Astrocyte (in vitro differentiated cells and primary cell): ENCODE measurements at regions not wholly inside any gene's neighbourhood (a gene's known extent, or its start where the extent isn't known, plus 50 kb on each side); places are given as distances from the start of the nearest gene placed in this dataset.

Experiments
- DNase-seq: peaks from one replicate; pipeline ENCODE4 v3.0.0-alpha.2; 2010; ENCODE audit warnings: low read depth
- FAIRE-seq: peaks from 2 replicates; lab custom pipeline; 2011; peaks lifted over from hg19 to GRCh38; lab: Jason Lieb, UNC
- H2AFZ ChIP-seq: 2 replicates; pipeline ENCODE4 v1.6.0; 2012; ENCODE audit warnings: low read depth, low read length, inconsistent platforms
- H3K27ac ChIP-seq: 2 replicates; pipeline ENCODE4 v1.5.1; 2011; ENCODE audit warnings: low read depth, low read length, inconsistent platforms
- H3K27me3 ChIP-seq: 2 replicates; pipeline ENCODE4 v1.6.0; 2011; ENCODE audit warnings: low read length, inconsistent platforms; ENCODE audit not compliant: insufficient read depth
- H3K36me3 ChIP-seq: 2 replicates; pipeline ENCODE4 v1.5.1; 2011; ENCODE audit warnings: low read length, inconsistent platforms; ENCODE audit not compliant: insufficient read depth
- H3K4me1 ChIP-seq: 2 replicates; pipeline ENCODE4 v1.5.1; 2011; ENCODE audit warnings: low read length, inconsistent platforms; ENCODE audit not compliant: insufficient read depth
- H3K4me2 ChIP-seq: 2 replicates; pipeline ENCODE4 v1.6.0; 2012; ENCODE audit warnings: low read length, inconsistent platforms
- H3K4me3 ChIP-seq: 2 replicates; pipeline ENCODE4 v1.5.1; 2011; ENCODE audit warnings: low read depth, mild to moderate bottlenecking, low read length, inconsistent platforms; ENCODE audit not compliant: insufficient read depth
- H3K79me2 ChIP-seq: 2 replicates; pipeline ENCODE4 v1.6.0; 2012; ENCODE audit warnings: mild to moderate bottlenecking, low read length, inconsistent platforms; ENCODE audit not compliant: insufficient read depth
- H3K9ac ChIP-seq: 2 replicates; pipeline ENCODE4 v1.6.0; 2012; ENCODE audit warnings: mild to moderate bottlenecking, low read length, inconsistent platforms
- H3K9me3 ChIP-seq: 2 replicates; pipeline ENCODE4 v1.5.1; 2012; ENCODE audit warnings: low read depth, mild to moderate bottlenecking, low read length, inconsistent platforms; ENCODE audit not compliant: insufficient read depth
- H4K20me1 ChIP-seq: 2 replicates; pipeline ENCODE4 v1.6.0; 2012; ENCODE audit warnings: low read length, inconsistent platforms; ENCODE audit not compliant: insufficient read depth
- H3K27ac Mint-ChIP-seq: one replicate; pipeline ENCODE4 v1.8.0; 2021; ENCODE audit warnings: mild to moderate bottlenecking, mixed read lengths; ENCODE audit not compliant: unreplicated experiment
- H3K27me3 Mint-ChIP-seq: one replicate; pipeline ENCODE4 v1.8.0; 2021; ENCODE audit warnings: low read depth, mixed read lengths; ENCODE audit not compliant: unreplicated experiment
- H3K36me3 Mint-ChIP-seq: one replicate; pipeline ENCODE4 v1.8.0; 2021; ENCODE audit warnings: low read depth, mixed read lengths; ENCODE audit not compliant: unreplicated experiment
- H3K4me1 Mint-ChIP-seq: one replicate; pipeline ENCODE4 v1.8.0; 2021; ENCODE audit warnings: low read depth, mixed read lengths; ENCODE audit not compliant: unreplicated experiment
- H3K4me3 Mint-ChIP-seq: one replicate; pipeline ENCODE4 v1.8.0; 2021; ENCODE audit warnings: mild to moderate bottlenecking, moderate library complexity, mixed read lengths; ENCODE audit not compliant: unreplicated experiment
- H3K9me3 Mint-ChIP-seq: one replicate; pipeline ENCODE4 v1.8.0; 2021; ENCODE audit warnings: mild to moderate bottlenecking, mixed read lengths; ENCODE audit not compliant: unreplicated experiment
- EZH2 ChIP-seq: IDR thresholded peaks from 2 replicates; pipeline ENCODE4 v1.6.1; 2012; ENCODE audit warnings: mild to moderate bottlenecking, low read length, inconsistent platforms; ENCODE audit not compliant: insufficient read depth
- TF ChIP-seq, protein P1 (sequence below): IDR thresholded peaks from 2 replicates; pipeline ENCODE4 v1.5.1; 2011; ENCODE audit warnings: low read depth, mild to moderate bottlenecking, inconsistent platforms, low read length, moderate library complexity; ENCODE audit not compliant: insufficient read depth

DNA sequence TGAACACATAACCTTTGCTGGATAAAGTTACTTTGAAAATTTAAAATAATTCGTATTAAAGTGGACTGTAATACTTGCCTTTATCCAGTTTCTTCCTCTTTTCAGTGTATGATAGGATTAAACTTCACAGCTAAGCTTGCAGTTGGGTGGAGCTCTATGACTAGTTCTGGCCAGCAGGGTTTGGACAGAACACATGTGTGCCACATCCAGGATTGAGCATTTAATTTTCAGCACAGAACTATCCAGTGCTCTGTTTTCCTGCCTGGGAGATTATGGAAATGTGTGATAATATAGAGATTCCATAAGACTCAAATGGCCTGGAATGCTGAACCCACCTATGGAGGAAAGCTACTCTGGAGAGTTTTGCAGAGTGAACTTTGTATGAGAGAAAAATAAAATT lies 200.2 kb downstream of the OSR1 start:
- H3K36me3 ChIP-seq = no peaks in the 10 kb centered on the region
- DNase-seq (no peak), FAIRE-seq (no peak)
- no peaks in the 10 kb centered on the region for H4K20me1 ChIP-seq
- H3K36me3 Mint-ChIP-seq = no peaks in the 10 kb centered on the region
- H3K4me3 Mint-ChIP-seq = no peak overlapping the region
- no peak overlapping the region for H3K4me2 ChIP-seq
- TF ChIP-seq, protein P1, sequence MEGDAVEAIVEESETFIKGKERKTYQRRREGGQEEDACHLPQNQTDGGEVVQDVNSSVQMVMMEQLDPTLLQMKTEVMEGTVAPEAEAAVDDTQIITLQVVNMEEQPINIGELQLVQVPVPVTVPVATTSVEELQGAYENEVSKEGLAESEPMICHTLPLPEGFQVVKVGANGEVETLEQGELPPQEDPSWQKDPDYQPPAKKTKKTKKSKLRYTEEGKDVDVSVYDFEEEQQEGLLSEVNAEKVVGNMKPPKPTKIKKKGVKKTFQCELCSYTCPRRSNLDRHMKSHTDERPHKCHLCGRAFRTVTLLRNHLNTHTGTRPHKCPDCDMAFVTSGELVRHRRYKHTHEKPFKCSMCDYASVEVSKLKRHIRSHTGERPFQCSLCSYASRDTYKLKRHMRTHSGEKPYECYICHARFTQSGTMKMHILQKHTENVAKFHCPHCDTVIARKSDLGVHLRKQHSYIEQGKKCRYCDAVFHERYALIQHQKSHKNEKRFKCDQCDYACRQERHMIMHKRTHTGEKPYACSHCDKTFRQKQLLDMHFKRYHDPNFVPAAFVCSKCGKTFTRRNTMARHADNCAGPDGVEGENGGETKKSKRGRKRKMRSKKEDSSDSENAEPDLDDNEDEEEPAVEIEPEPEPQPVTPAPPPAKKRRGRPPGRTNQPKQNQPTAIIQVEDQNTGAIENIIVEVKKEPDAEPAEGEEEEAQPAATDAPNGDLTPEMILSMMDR = no peak
- TF ChIP-seq EZH2 = no peak
- peaks cover 9% of the 10 kb centered on the region for H3K9me3 Mint-ChIP-seq
- H3K27me3 Mint-ChIP-seq = no peaks in the 10 kb centered on the region
- H3K27me3 ChIP-seq = no peaks in the 10 kb centered on the region
- no peaks in the 10 kb centered on the region for H3K4me1 Mint-ChIP-seq
- no peak overlapping the region for H3K4me3 ChIP-seq
- H3K4me1 ChIP-seq = no peaks in the 10 kb centered on the region
- H2AFZ ChIP-seq = no peak overlapping the region
- H3K27ac Mint-ChIP-seq = no peak overlapping the region
- H3K9ac ChIP-seq = no peak overlapping the region
- H3K79me2 ChIP-seq = no peaks in the 10 kb centered on the region
- no peak overlapping the region for H3K27ac ChIP-seq
- H3K9me3 ChIP-seq = no peaks in the 10 kb centered on the region

DNA sequence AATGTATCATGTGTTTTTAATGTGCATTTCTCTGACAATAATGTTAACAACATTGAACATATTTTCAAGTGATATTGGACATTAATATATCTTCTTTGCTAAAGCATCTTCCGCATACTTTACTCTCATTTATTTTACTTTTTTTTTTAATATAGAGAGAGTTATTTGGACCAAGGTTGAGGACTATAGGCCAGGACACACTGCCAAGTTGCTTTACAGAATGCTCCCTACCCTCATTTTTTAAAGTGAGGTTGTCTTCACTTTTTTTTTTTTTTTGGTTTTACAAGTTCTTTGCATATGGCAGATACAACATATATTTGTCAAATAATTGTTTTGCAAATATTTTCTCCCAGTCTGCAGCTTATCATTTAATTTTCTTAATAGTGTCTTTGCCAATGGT lies 201.8 kb downstream of the OSR1 start:
- no peak overlapping the region for H3K4me2 ChIP-seq

GRCh38 chr2:19150726-19151125 lies 207.7 kb downstream of the OSR1 start:
- Mint-ChIP-seq H3K27ac (no peak overlapping the region), H3K27me3 (no peaks in the 10 kb centered on the region), H3K4me3 (no peak overlapping the region), H3K36me3 (no peaks in the 10 kb centered on the region), H3K9me3 (peaks cover 27% of the 10 kb centered on the region), H3K4me1 (no peaks in the 10 kb centered on the region)
- no peak for TF ChIP-seq EZH2
- TF ChIP-seq, protein P1 = no peak
- FAIRE-seq = no peak
- H4K20me1 ChIP-seq = no peaks in the 10 kb centered on the region
- H2AFZ ChIP-seq = no peak overlapping the region
- H3K4me2 ChIP-seq = no peak overlapping the region
- no peak overlapping the region for H3K4me3 ChIP-seq
- H3K27ac ChIP-seq = no peak overlapping the region
- H3K79me2 ChIP-seq = no peaks in the 10 kb centered on the region
- no peak overlapping the region for H3K9ac ChIP-seq
- no peaks in the 10 kb centered on the region for H3K4me1 ChIP-seq
- H3K36me3 ChIP-seq = no peaks in the 10 kb centered on the region
- no peaks in the 10 kb centered on the region for H3K27me3 ChIP-seq
- DNase-seq = no peak
- H3K9me3 ChIP-seq = peaks cover 11% of the 10 kb centered on the region

More for the DNA sequence above, 201.8 kb downstream of the OSR1 start:
- Mint-ChIP-seq H3K27ac (no peak overlapping the region), H3K4me1 (no peaks in the 10 kb centered on the region), H3K9me3 (peaks cover 14% of the 10 kb centered on the region), H3K36me3 (no peaks in the 10 kb centered on the region), H3K27me3 (no peaks in the 10 kb centered on the region), H3K4me3 (no peak overlapping the region)
- H3K9me3 ChIP-seq = no peaks in the 10 kb centered on the region
- H3K36me3 ChIP-seq = no peaks in the 10 kb centered on the region
- no peak overlapping the region for H3K9ac ChIP-seq
- no peak for FAIRE-seq
- no peak overlapping the region for H2AFZ ChIP-seq
- no peaks in the 10 kb centered on the region for H3K27me3 ChIP-seq
- H3K79me2 ChIP-seq = no peaks in the 10 kb centered on the region
- no peak for DNase-seq
- H3K27ac ChIP-seq = no peak overlapping the region
- TF ChIP-seq, protein P1 = no peak
- no peak for TF ChIP-seq EZH2
- H3K4me1 ChIP-seq = no peaks in the 10 kb centered on the region
- H3K4me3 ChIP-seq = no peak overlapping the region
- no peaks in the 10 kb centered on the region for H4K20me1 ChIP-seq
